HPDE6-E6E7 (cell line): ENCODE measurements at regions not wholly inside any gene's neighbourhood (a gene's known extent, or its start where the extent isn't known, plus 50 kb on each side); places are given as distances from the start of the nearest gene placed in this dataset.
"Not testable (repeated sequence)": the region's sequence is repeated elsewhere in the genome, so short reads cannot be mapped to it uniquely, and the experiment has no call there.

Experiments used
- DNase-seq: peaks from one replicate; pipeline ENCODE4 v3.0.0; 2011; ENCODE audit warnings: missing footprints; ENCODE audit errors: extremely low spot score

DNA sequence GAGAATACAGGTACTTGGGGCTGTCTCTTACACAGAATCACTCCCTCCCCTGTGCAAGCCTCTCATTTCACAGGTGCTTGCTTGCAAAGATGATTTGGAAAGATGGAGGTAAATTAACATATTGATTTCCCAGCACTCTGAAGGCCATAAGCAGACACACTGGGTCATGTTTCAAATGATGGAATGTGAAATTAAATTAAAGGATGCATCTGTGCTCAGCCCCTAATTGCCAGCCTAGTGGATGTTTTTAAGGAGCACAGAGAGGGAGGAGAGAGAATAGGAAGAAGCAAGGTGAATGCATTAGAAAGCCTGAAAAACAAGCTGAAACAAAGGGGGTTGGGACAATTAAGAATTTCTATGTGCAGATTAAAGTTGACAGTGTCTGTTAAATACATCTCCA is 96.1 kb upstream of the GRIP1 start:
- no peak for DNase-seq

- no peak for DNase-seq
Measured at GRCh38 chr12:66775871-66776270, 97.0 kb upstream of the GRIP1 start.

GRCh38 chr12:66776974-66777373 is 98.1 kb upstream of the GRIP1 start:
- DNase-seq: no peak

DNA sequence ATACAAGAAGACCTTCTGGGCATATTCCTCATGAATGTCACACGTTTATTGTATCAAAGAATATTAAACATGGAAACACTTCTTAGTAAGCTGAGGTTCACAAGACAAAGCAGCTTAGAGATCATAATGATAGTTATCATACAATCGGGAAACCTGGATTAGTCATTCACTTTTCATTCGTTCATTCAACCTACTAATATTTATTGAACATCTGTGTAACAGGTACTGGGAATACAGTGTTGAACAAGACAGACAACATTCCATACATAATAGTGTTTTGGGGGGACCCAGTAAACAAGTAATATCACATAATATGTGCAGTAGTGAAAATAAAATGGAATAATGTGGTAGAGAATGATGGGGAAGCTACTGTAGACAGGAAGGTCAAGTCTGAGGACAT is 100.6 kb upstream of the GRIP1 start:
- DNase-seq: no peak

- DNase-seq: no peak
Measured at GRCh38 chr12:66786531-66787308, 107.8 kb upstream of the GRIP1 start.

GRCh38 chr12:66799551-66799950 is 120.7 kb upstream of the GRIP1 start:
- no peak for DNase-seq

DNA sequence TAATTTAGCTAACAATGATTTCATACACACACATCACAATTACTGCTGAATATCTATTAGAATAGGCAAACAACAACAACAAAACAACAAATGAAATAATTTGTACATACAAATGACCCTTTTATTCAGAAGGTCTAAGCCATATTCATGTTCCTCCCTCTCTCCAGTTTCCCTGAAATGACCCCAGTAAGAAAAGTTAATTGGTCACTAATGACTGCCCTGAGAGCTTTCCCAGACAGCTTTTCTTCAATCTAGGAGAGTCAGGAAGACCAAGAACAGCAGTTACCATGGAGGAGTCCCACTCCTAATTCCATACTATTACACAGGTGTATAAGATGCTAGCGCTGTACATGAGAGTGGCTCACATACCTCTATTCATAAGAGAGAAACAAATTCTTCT is 121.2 kb upstream of the GRIP1 start:
- DNase-seq: no peak

GRCh38 chr12:66803930-66804329 is 125.1 kb upstream of the GRIP1 start:
- no peak for DNase-seq

DNA sequence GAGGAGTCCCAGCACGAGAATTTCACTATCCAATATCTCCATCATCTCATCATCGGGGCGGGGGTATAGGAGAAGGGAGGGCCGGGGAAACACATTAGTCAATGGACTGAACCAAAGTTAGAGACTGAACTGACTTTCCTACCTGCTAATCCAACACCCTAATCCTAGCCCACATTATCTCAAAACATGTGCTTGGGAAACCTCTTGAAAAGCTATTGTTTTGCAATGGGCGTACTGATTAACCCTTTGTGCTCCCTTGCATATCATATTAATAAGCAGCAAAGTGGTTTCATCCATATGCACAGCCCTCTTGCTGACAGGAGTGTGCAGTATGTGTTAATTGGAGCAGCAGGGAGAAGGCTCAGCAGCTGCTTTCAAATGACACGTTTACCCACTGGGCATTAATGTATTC is 125.7 kb upstream of the GRIP1 start:
- no peak for DNase-seq

- DNase-seq: no peak
Measured at GRCh38 chr12:66808606-66809005, 129.7 kb upstream of the GRIP1 start.

GRCh38 chr12:66813137-66813892 is 134.4 kb upstream of the GRIP1 start:
- peak; percentile 7 for DNase-seq

GRCh38 chr12:66819587-66819986 is 140.7 kb upstream of the GRIP1 start:
- DNase-seq: no peak

GRCh38 chr12:66822961-66823360 is 144.1 kb upstream of the GRIP1 start:
- no peak for DNase-seq

- DNase-seq: peak; percentile 54
Measured at GRCh38 chr12:66823857-66824570, 145.1 kb upstream of the GRIP1 start.

DNA sequence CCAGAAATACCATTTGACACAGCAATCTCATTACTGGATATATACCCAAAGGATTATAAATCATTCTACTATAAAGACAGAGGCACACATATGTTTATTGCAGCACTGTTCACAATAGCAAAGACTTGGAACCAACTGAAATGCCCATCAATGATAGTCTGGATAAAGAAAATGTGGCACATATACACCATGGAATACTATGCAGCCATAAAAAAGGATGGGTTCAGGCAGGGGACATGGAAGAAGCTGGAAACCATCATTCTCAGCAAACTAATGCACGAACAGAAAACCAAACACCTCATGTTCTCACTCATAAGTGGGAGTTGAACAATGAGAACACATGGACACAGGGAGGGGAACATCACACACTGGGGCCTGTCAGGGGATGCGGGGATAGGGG is 147.0 kb upstream of the GRIP1 start:
- DNase-seq: not testable (repeated sequence)

DNA sequence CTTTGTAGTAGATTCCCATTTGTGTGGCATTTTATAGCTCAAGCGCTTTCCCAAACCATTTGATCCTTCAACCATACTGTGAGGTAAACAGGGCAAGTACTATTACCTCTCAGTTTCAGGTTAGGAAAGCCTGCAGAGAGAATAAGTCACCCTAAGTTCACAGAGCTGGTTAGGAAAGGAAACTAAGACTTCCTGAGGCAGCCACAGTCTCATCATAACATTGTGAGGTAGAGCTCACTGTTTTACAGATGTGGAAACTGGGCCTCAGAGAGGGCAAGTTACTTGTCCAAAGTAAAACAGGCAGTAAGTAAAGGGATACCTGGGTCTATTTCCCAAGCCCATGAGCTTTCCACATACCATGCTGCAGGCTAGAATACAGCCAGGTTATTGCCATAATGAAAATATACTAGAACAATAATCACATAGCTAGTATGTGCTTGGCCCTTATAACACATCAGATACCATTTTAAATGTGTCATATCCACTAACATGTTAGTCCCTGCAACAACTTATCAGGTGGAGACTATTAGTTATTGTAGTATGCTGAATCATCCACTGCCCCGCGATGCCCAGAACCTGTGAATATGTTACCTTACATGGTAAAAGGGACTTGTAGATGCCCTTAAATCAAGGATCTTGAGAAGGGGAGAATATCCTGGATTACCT is 150.9 kb upstream of the GRIP1 start:
- peak; percentile 10 for DNase-seq

- no peak for DNase-seq
Measured at GRCh38 chr12:66831495-66831894, 152.6 kb upstream of the GRIP1 start.

DNA sequence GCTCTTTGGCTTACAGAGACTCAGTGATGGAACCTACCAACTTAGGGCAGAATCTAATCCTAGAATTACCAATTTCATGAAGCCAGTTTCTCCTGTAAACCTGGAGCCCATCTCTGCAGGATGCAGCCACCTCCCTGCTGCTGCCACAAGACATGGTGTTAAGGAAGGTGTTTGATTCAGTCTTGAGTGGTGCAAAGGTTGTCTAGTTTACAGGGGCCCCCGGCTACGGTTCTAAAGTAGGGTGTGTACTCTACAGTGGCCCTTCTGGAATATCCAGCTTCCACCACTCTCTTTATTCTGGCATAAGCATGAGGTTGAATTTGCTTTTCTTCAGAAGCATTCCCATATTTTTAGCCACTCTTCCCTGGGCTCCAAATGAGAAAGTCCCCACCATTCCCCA is 154.1 kb upstream of the GRIP1 start:
- DNase-seq: no peak

- DNase-seq: no peak
Measured at GRCh38 chr12:66836623-66837310, 157.9 kb upstream of the GRIP1 start.

DNA sequence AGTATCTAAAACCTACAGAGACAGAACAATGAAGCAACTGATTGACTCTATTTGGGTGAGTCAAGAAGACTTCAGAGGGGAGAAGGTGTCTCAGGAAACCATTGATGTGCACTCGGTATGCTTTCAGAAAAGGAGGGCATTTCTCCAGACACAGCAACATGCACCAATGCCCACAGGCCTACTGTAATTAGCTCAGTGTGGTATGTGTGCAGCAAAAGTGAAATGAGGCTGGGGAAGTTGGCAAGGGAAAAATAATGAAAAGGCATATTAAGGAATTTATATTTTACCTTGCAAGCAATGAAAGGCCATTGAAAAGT is 158.4 kb upstream of the GRIP1 start:
- DNase-seq: no peak

- no peak for DNase-seq
Measured at GRCh38 chr12:66838366-66838765, 159.5 kb upstream of the GRIP1 start.

DNA sequence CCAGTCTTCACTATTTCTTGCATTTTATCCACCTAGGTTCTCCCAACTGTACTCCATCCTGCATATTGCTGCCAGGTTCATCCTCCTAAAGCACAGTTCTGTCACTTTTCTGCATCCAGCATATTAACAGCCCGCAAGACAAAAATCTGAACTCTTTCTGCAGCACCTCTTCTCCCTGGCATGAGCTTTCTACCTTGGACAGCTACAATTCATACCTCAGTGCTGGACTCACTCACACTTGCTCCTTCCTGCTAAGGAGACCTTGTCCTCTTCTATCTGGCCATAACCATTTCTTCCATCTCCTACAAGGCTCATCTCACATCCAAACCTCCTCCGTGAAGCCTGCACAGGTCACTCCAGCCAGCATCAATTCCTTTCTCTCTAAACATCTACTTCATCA is 170.1 kb upstream of the GRIP1 start:
- no peak for DNase-seq
